IMR-90 (cell line): ENCODE measurements at regions not wholly inside any gene's neighbourhood (a gene's known extent, or its start where the extent isn't known, plus 50 kb on each side); places are given as distances from the start of the nearest gene placed in this dataset.
A peak's percentile ranks its signal among the peaks of the same experiment; 100 is the strongest.
"Not testable (repeated sequence)": the region's sequence is repeated elsewhere in the genome, so short reads cannot be mapped to it uniquely, and the experiment has no call there.

Source experiments
- ATAC-seq: fragments of 200-7000 bp; cut with Tn5 transposase; 2 replicates; pipeline ENCODE4 v1.9.1; 2020; ENCODE audit warnings: low read depth, mild to moderate bottlenecking, moderate library complexity
- BruUV-seq: library from RNA; stranded (reverse); fragments of 400-500 nt; replicated peaks from 2 replicates; lab custom pipeline; 2021; lab: Mats Ljungman, UMichigan
- CTCF ChIA-PET: fragments of 300-600 bp; formaldehyde crosslinking; extraction: SDS; loops from one replicate; lab custom pipeline; 2021; ENCODE audit warnings: antibody characterized with exemption; lab: Yijun Ruan, JAX
- POLR2A ChIA-PET: fragments of 300-600 bp; sonication (Branson Sonifier 250); formaldehyde crosslinking; loops from one replicate; lab custom pipeline; 2022; ENCODE audit warnings: antibody characterized with exemption; ENCODE audit not compliant: unreplicated experiment; lab: Charles Lee
- DNase-seq: peaks from one replicate; pipeline ENCODE4 v3.0.0; 2013
- H2AFZ ChIP-seq: replicated peaks from 2 replicates; pipeline ENCODE3; 2013; ENCODE audit warnings: low read length, mild to moderate bottlenecking; ENCODE audit not compliant: poor library complexity
- H2AK5ac ChIP-seq: 2 replicates; pipeline ENCODE4 v1.6.1; 2013; ENCODE audit warnings: low read depth, low read length, inconsistent platforms
- H2AK9ac ChIP-seq: replicated peaks from 2 replicates; pipeline ENCODE3; 2013; ENCODE audit warnings: mild to moderate bottlenecking, low read depth, low read length, moderate library complexity; ENCODE audit not compliant: poor library complexity
- H2BK120ac ChIP-seq: 2 replicates; pipeline ENCODE4 v1.6.1; 2013; ENCODE audit warnings: low read depth, low read length, inconsistent platforms
- H2BK15ac ChIP-seq: 3 replicates; pipeline ENCODE4 v1.6.1; 2013; ENCODE audit warnings: low read depth, low read length, inconsistent platforms
- H2BK20ac ChIP-seq: 2 replicates; pipeline ENCODE4 v1.6.1; 2013; ENCODE audit warnings: low read depth, mild to moderate bottlenecking, inconsistent platforms, low read length, moderate library complexity
- H2BK5ac ChIP-seq: 2 replicates; pipeline ENCODE4 v1.6.1; 2013; ENCODE audit warnings: mild to moderate bottlenecking, low read depth, low read length, inconsistent platforms; ENCODE audit not compliant: poor library complexity, severe bottlenecking
- H3K14ac ChIP-seq: replicated peaks from 2 replicates; pipeline ENCODE4 v1.6.1; 2013; ENCODE audit warnings: low read depth, low read length, inconsistent platforms
- H3K18ac ChIP-seq: 2 replicates; pipeline ENCODE4 v1.6.1; 2013; ENCODE audit warnings: low read depth, low read length, control low read depth
- H3K23ac ChIP-seq: 2 replicates; pipeline ENCODE4 v1.6.1; 2013; ENCODE audit warnings: low read depth, low read length, inconsistent platforms
- H3K27ac ChIP-seq: 2 replicates; pipeline ENCODE4 v1.5.1; 2013; ENCODE audit warnings: mild to moderate bottlenecking, control low read depth, low read length; ENCODE audit not compliant: insufficient read depth
- H3K27me3 ChIP-seq: 2 replicates; pipeline ENCODE4 v1.6.1; 2013; ENCODE audit warnings: low read length; ENCODE audit not compliant: control insufficient read depth, insufficient read depth
- H3K36me3 ChIP-seq: 2 replicates; pipeline ENCODE4 v1.6.1; 2013; ENCODE audit warnings: low read length, mixed read lengths; ENCODE audit not compliant: control insufficient read depth, insufficient read depth
- H3K4ac ChIP-seq: 2 replicates; pipeline ENCODE4 v1.6.1; 2013; ENCODE audit warnings: low read depth, low read length, inconsistent platforms
- H3K4me1 ChIP-seq: 2 replicates; pipeline ENCODE4 v1.6.1; 2013; ENCODE audit warnings: low read length, mixed read lengths; ENCODE audit not compliant: control insufficient read depth, insufficient read depth
- H3K4me2 ChIP-seq: 2 replicates; pipeline ENCODE4 v1.6.1; 2013; ENCODE audit warnings: low read depth, mild to moderate bottlenecking, control low read depth, low read length, moderate library complexity
- H3K4me3 ChIP-seq: 2 replicates; pipeline ENCODE4 v1.5.1; 2013; ENCODE audit warnings: low read depth, mild to moderate bottlenecking, control low read depth, low read length, moderate library complexity; ENCODE audit not compliant: insufficient read depth
- H3K56ac ChIP-seq: 2 replicates; pipeline ENCODE4 v1.6.1; 2013; ENCODE audit warnings: low read length, inconsistent platforms; ENCODE audit not compliant: insufficient read depth; ENCODE audit errors: extremely low read depth
- H3K79me1 ChIP-seq, 2 experiments: 2 replicates each; pipeline ENCODE4 v1.6.1; 2013; ENCODE audit warnings: low read length in 2 of 2, inconsistent platforms in 1 of 2, low read depth in 1 of 2
- H3K9ac ChIP-seq: 2 replicates; pipeline ENCODE4 v1.6.1; 2013; ENCODE audit warnings: low read depth, low read length, control low read depth
- H3K9me1 ChIP-seq: 2 replicates; pipeline ENCODE4 v1.6.1; 2013; ENCODE audit warnings: low read length, inconsistent platforms; ENCODE audit not compliant: insufficient read depth
- H3K9me3 ChIP-seq: 2 replicates; pipeline ENCODE4 v1.6.1; 2013; ENCODE audit warnings: low read length; ENCODE audit not compliant: control insufficient read depth, insufficient read depth
- H4K20me1 ChIP-seq: 2 replicates; pipeline ENCODE4 v1.6.1; 2013; ENCODE audit warnings: low read length, inconsistent platforms; ENCODE audit not compliant: insufficient read depth
- H4K5ac ChIP-seq: 2 replicates; pipeline ENCODE4 v1.6.1; 2013; ENCODE audit warnings: mild to moderate bottlenecking, low read depth, low read length, control low read depth
- H4K8ac ChIP-seq, 2 experiments: 2 replicates each; pipeline ENCODE4 v1.6.1; 2013; ENCODE audit warnings: low read depth in 2 of 2, low read length in 2 of 2, control low read depth in 1 of 2, inconsistent platforms in 1 of 2
- H4K91ac ChIP-seq: 2 replicates; pipeline ENCODE4 v1.6.1; 2013; ENCODE audit warnings: low read depth, low read length, inconsistent platforms; ENCODE audit not compliant: insufficient read depth
- MAFK ChIP-seq: IDR thresholded peaks from 2 replicates; pipeline ENCODE4 v1.6.1; 2012; ENCODE audit warnings: low read depth, low read length, improper control_type of control experiment
- dilution Hi-C: fragments of 300-500 bp; cut with HindIII; formaldehyde crosslinking; loops from one replicate; pipeline ENCODE4 v1.14.3; 2018; ENCODE audit warnings: low sequenced_read_pairs; ENCODE audit not compliant: unreplicated experiment
- in situ Hi-C: fragments of 300-500 bp; cut with MboI; formaldehyde crosslinking; loops from 3 replicates; pipeline ENCODE4 v1.14.3; 2019; ENCODE audit warnings: low sequenced_read_pairs, inconsistent platforms, mixed read lengths
- intact Hi-C: fragments of 100-400 bp; cut with micrococcal nuclease; formaldehyde crosslinking; loops from 2 replicates; pipeline ENCODE4 v1.10.0; 2022

GRCh38 chr5:150960323-150960722, 55.5 kb upstream of the ZNF300 start:
- H3K4me3 ChIP-seq, H4K8ac ChIP-seq, H3K27ac ChIP-seq, H2AFZ ChIP-seq, H3K9ac ChIP-seq, H2BK20ac ChIP-seq, ATAC-seq, H2AK5ac ChIP-seq, H2BK15ac ChIP-seq, intact Hi-C loops, in situ Hi-C loops, DNase-seq, CTCF ChIA-PET, H3K4me1 ChIP-seq, H3K4ac ChIP-seq, H4K91ac ChIP-seq, H4K20me1 ChIP-seq, H3K9me1 ChIP-seq, H3K36me3 ChIP-seq, H2BK5ac ChIP-seq, BruUV-seq, H3K18ac ChIP-seq, H3K27me3 ChIP-seq, POLR2A ChIA-PET, H3K23ac ChIP-seq, H3K56ac ChIP-seq, H3K79me1 ChIP-seq, H4K5ac ChIP-seq, H2BK120ac ChIP-seq, dilution Hi-C loops, H2AK9ac ChIP-seq, H3K4me2 ChIP-seq, H3K14ac ChIP-seq: not testable (repeated sequence)
- peak; percentile 76 for TF ChIP-seq MAFK
- H3K9me3 ChIP-seq, result peaks cover 10% of the 10 kb centered on the region
